HG03139 (cell line): ENCODE measurements at regions not wholly inside any gene's neighbourhood (a gene's known extent, or its start where the extent isn't known, plus 50 kb on each side); places are given as distances from the start of the nearest gene placed in this dataset.

ENCODE experiments used
- ATAC-seq: cut with Tn5 transposase; IDR thresholded peaks from one replicate; pipeline ENCODE4 v1.9.1; 2021; ENCODE audit not compliant: unreplicated experiment

DNA sequence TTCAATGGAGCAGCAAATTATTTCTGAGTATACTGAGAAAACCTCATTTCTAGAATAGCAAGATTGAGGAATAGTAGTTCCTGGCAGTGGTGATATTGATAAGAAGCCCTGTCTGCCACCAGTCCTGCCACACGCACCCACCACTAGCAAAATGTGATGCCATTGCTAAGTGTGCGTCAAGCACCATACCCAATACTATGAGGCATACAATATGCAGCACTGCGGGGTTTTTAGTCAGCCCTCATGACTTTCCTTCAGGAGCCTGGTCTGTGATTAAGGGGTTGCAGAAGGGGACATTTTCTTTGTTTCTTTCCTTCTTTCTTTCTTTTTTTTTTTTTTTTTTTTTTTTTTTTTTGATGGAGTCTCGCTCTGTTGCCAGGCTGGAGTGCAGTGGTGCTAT, 128.7 kb upstream of the USP38 start:
- no peak for ATAC-seq

DNA sequence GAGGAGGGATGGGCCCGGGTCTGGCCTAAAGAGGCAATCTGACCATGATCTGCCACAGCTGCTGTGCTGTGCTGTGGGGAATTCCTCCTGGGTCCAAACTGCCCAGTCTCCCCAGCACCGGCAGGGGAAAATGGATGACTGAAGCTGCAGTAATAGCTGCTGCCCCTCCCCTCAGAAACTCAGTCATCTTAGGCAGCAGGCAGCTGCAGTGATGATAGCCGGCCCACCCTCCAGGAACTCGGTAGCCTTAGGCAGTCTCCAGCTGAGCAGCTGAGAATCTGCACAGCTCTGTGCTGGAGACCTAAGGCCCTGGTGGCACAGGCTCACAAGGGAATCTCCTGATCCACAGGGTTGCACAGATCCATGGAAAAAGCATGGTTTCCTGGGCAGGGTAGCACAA, 113.4 kb upstream of the USP38 start:
- no peak for ATAC-seq

DNA sequence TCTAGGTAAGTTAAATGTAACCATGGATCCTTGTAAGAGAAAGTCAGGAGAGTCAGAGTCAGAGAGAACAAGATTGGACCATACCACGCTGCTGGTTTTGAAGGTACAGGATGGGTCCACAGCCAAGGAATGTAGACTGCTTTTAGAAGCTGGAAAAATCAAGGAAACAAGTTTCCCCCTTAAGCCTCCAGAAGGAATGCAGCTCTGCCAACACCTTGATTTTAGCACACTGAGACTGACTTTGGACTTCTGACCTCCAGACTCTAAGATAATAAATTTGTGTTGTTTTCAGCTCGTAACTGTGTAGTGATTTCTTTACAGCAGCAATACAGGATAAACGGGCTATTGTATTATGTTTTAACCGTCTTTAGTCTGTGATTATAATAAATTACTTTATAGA, 108.0 kb upstream of the USP38 start:
- ATAC-seq: no peak

DNA sequence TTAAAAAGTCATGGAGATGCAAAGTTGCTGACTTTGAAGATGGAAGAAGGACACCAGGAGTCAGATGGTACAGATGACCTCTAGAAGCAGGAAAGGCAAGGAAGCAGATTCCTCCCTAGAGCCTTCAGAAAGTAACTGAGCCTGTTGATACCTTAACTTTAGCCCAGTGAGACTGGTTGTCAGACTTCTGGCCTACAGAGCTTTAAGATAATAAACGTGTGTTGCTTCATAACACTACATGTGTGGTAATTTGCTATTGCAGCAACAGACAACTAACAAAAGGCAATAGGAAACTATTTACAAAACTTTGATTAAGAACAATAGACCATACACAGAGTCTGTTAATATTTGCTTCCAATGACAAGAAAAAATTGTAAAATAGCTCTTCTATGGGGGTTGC, 102.0 kb upstream of the USP38 start:
- no peak for ATAC-seq

DNA sequence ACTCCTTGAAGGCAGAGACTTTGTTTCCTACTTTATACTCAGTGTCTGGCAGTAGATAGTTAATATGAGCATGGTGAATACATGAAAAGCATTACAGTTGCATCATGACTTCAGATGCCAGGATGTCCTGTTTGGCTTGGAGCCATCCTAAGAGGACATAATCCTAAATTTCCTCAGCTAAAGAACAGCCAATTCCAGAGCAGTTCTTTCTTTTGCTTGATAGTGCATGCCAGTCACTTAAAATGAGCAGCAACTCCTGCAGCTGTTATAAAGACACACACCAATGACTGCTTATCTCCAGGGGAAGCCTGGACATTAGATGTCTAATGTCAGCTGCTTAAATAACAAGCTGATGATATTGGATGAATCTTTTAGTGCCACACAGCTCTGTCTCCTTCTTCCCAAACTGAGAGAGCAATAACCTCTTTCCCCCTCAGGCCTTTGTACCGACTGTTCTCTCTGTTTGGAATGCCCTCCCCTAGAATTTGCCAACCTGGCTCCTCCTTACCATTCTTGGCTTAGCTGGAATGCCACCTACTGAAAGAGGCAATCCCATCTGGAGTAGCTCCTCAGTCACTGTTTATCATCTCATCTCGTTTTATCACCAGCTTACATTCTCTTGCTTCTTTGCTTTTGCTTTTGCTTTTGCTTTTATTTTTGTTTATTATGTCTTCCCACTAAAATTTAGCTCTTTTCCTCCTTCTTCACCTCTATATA, 100.8 kb upstream of the USP38 start:
- no peak for ATAC-seq

DNA sequence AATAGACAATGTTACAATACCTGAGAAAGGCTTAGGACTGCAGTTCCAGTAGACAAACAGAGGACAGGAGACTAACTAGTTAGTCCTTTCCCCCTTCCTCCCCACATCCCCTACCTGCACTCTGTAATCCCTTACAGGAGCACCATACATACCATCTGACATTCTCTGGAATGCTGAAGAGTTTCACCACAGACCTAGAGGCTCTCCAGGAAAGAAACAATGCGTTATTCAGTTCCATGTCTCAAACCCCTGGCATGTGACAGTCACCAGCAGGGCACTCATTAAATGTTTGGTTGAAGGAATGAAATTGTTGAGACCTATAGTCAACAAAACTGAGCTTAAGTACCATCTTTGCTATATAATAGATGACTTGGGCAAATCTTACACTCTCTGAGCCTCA, 100.2 kb upstream of the USP38 start:
- ATAC-seq: no peak

DNA sequence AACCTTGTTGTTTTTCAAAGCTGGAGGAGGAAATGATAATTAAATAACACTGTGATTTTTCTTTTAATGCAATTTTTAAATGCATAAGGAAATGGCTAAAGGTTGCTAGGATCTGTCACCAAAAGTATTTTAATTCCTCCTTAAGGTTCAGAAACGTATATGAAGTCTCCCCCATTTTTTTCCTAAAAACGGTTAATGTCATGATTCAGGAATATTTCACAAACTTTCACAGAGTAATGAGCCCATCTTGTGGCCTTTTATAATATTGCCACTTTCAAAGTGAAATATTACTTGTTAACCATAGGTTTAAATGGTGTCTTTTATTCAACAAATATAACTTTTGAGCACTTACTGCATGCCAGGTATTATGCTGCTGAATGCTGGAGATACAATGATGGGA, 99.5 kb upstream of the USP38 start:
- no peak for ATAC-seq

DNA sequence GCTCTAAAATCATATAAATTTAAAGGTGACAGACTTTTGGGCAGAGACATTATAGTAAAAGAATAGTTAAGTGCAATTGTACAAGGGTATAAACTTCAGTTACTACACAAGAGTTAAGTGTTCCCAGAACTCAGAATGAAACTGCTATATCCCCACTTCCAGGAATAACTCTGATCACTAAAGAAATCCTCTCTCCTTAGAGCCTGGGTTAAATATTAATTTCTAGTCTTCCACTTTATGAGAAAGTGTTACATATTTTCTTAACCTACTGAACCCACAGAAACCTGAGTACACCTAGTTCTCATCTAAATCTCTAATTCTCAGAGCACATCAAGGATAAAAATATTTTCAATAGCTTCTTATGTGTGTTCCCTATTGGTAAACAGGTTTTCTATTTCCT, 99.1 kb upstream of the USP38 start:
- no peak for ATAC-seq

DNA sequence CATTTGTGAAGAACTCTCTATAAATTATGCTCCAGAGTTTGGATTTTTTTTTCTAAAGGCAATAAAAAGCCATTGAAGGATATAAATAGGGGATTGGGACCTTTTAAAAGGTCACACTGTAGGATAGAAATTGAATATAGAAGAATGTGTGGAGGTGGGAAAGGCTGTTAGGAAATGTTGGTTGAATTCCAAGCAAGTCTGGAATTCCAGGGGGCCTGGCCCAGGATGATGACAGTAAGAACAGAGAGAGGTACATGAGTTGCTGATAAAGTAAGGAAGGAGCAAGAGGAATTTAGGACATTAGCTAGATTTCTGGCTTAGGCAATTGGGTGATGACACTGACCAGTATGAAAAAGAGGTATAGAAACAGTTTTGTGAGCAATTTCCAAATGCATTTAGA, 95.4 kb upstream of the USP38 start:
- ATAC-seq: no peak

DNA sequence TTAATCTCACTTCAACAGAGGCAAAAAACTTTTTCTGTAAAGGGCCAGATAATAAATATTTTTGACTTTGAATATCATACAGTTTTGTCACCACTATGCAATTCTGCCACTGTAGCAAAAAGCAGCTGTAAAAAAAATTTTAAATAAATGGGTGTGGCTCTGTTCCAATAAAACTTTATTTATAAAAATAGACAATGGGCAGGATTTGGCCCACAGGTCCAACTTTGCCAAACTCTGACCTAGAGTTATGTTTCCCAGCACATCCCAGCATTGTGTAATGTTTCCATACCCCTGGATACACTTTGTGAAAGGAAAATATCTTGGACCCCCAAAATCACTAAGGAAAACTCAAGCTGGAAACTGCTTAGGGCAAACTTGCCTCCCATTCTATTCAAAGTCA, 94.9 kb upstream of the USP38 start:
- no peak for ATAC-seq

DNA sequence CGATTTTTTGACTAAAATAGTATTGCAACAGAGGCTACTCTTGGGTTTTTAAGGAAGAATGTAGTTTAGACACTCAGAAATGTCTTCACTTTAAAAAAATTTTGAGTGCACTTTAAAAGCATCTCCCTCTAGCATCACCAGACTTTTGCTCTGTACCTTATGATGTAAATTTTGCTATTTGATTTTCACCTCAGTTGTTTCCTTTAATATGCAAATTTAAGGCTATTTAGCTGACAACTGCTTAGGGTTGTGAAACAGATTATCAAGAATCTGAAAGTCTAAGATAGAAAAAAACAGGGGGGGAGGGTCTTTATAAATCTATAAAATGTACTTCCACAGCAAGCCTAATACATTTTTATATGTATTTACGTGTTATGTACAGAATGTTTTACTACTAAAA, 92.9 kb upstream of the USP38 start:
- no peak for ATAC-seq

DNA sequence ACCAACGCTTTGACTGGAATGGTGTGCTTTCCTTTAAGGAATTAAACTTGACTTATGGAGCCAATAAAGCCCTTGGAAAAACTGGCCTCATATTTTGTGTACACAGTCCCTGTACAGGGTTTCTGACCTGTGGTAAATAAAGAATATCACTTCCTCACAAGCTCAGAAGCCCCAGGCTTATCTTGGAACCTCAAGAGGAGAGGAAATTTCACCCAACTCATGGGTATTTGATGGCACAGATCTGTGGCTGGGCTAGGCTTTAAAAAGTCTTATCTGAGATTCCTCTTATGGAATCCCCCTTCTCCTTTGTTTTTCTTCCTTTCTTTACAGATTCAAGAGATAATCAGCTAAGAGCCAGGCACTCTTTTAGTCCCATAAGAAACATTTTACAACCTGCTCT, 89.3 kb upstream of the USP38 start:
- no peak for ATAC-seq

DNA sequence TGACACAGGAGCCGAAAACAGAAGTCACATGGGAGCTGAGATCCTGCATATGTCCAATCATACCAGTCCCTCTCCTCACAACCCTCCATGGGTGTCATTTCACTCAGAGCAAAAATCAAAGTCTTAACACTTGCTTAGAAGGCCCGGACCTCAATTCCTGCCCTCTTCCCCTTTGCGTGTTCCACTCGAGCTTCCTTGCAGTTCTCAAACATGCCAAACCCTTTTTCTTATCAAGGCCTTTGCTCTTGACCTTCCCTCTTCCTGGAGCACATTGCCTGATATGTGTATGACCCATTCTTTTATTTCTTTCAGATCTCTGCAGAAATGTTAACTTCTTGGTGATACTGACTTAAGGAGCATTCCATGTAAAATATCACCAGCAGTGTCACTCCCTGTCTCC, 87.0 kb upstream of the USP38 start:
- ATAC-seq: no peak

DNA sequence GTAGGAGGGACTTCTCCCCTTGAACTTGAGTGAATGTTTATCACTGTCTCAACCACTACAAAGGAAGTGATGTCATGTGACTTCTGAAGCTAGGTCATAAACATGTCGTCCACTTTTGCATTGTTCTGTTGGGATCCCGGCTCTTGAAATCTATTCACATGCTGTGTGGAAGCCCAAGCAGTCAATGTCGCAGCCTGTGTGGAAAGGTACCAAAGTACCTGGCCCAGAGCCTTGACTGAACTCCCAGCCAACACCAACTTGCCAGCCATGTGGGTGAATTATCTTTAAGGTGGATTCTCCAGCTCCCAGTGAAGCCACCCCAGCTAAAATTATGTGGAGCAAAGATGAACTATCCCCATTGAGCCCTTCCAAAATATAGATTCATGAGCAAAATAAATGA, 85.0 kb upstream of the USP38 start:
- ATAC-seq: no peak

DNA sequence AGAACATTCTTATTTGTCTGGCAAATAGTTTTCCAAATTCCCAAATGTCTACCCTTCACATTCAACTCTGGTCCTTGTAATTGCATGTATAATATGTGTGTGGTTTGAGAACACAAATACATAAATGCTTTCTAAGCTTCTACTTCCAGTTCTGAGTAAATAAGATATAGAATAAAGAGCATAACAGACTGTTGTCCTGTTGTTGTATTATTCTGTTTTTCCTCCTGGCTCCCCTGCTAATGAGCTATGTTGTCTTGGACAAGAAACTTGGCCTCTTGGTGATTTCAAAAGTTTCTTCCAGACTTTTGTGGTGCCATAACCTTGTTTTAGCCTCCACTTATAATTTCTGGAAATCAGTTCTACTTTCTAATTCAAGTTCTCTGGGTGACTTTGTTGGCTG, 75.3 kb upstream of the USP38 start:
- no peak for ATAC-seq

DNA sequence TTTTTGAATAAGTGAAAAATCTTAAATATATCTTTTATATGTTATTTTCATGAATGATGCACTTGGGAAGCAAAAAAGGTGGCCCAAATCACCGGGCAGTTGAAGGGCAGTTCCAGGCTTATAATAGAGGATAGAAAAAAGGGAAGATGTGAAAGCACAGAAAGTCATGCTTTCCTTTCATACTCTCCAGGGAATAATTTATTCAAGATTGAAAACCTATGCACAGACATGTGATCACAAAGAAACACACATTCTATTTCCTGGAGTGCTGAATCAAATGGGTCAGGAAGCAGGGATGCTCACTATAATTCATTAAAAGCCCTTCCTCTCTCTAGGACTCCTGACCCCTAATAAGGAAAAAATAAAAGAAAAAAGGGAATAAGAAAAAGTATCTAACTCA, 66.1 kb upstream of the USP38 start:
- ATAC-seq: no peak

DNA sequence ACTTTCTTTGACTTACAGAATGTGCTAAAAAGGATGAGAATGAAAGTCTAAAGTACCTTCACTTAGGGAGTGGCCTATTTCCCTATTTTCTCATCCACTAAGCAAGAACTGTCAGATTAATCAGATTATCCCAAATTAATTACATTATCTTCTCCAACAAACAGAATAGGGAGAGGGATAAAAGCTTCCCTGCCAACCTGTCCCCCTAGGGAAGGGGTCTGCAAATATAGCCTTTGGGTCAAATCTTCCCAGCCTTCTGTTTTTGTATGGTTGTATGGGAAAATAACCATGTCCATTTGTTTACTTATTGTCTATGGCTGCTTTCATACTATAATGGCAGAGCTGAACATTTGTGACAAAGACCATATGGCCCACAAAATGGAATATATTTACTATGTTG, 57.1 kb upstream of the USP38 start:
- ATAC-seq: no peak

DNA sequence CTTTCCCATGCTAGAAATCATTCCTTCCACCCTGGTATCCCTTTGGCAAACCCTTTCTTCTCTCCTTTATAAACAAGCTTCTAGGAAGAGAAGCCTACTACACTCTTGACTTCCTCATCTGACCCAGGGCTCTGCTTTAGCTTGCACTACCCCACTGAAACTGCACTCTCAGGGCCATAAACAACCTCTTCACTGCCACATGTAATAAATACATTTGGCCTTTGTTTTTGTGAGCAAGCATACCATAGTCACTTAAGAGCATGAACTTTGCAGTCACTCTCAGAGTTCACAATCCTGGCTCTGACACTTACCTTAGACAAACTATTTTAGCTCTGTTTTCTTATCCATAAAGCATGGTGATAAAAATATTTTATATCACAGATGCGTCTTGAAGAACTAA, 50.7 kb upstream of the USP38 start:
- no peak for ATAC-seq
